Activated naive CD8-positive, alpha-beta T cell treated with anti-CD3 and anti-CD28 coated beads for 36 hours (primary cell): ENCODE measurements at regions not wholly inside any gene's neighbourhood (a gene's known extent, or its start where the extent isn't known, plus 50 kb on each side); places are given as distances from the start of the nearest gene placed in this dataset.

ENCODE experiments used
- DNase-seq: peaks from one replicate; pipeline ENCODE4 v3.0.0; 2021
- H3K27ac Mint-ChIP-seq: one replicate; pipeline ENCODE4 v1.8.0; 2022; ENCODE audit warnings: mild to moderate bottlenecking, moderate library complexity, mixed read lengths
- H3K27me3 Mint-ChIP-seq: one replicate; pipeline ENCODE4 v1.8.0; 2022; ENCODE audit warnings: mild to moderate bottlenecking, mixed read lengths
- H3K36me3 Mint-ChIP-seq: one replicate; pipeline ENCODE4 v1.8.0; 2021; ENCODE audit warnings: mild to moderate bottlenecking, mixed read lengths
- H3K4me1 Mint-ChIP-seq: one replicate; pipeline ENCODE4 v1.8.0; 2021; ENCODE audit warnings: mixed read lengths
- H3K4me3 Mint-ChIP-seq: one replicate; pipeline ENCODE4 v1.8.0; 2022; ENCODE audit warnings: mild to moderate bottlenecking, moderate library complexity, mixed read lengths
- H3K9me3 Mint-ChIP-seq: one replicate; pipeline ENCODE4 v1.8.0; 2022; ENCODE audit warnings: mixed read lengths

- Mint-ChIP-seq H3K4me3 (no peak overlapping the region), H3K9me3 (peaks cover 11% of the 10 kb centered on the region), H3K27me3 (no peaks in the 10 kb centered on the region), H3K36me3 (no peaks in the 10 kb centered on the region), H3K27ac (peak overlapping the region; percentile 60), H3K4me1 (no peaks in the 10 kb centered on the region)
- DNase-seq, result no peak
Observed at GRCh38 chr11:79727221-79727620, 286.4 kb upstream of the TENM4 start.

GRCh38 chr11:79720115-79720514 lies 279.3 kb upstream of the TENM4 start:
- Mint-ChIP-seq H3K36me3 (no peaks in the 10 kb centered on the region), H3K27me3 (no peaks in the 10 kb centered on the region), H3K27ac (no peak overlapping the region), H3K4me1 (no peaks in the 10 kb centered on the region), H3K4me3 (no peak overlapping the region), H3K9me3 (peaks cover 3% of the 10 kb centered on the region)
- DNase-seq, result no peak

- no peak for DNase-seq
- Mint-ChIP-seq H3K27ac (no peak overlapping the region), H3K4me1 (no peaks in the 10 kb centered on the region), H3K9me3 (peaks cover 22% of the 10 kb centered on the region), H3K36me3 (no peaks in the 10 kb centered on the region), H3K27me3 (no peaks in the 10 kb centered on the region), H3K4me3 (no peak overlapping the region)
Observed at GRCh38 chr11:79708319-79708932, 267.6 kb upstream of the TENM4 start.

GRCh38 chr11:79705648-79706047 lies 264.8 kb upstream of the TENM4 start:
- H3K27me3 Mint-ChIP-seq, result no peaks in the 10 kb centered on the region
- no peak overlapping the region for H3K4me3 Mint-ChIP-seq
- H3K36me3 Mint-ChIP-seq, result no peaks in the 10 kb centered on the region
- peaks cover 23% of the 10 kb centered on the region for H3K9me3 Mint-ChIP-seq
- no peaks in the 10 kb centered on the region for H3K4me1 Mint-ChIP-seq
- DNase-seq, result no peak
- no peak overlapping the region for H3K27ac Mint-ChIP-seq

DNA sequence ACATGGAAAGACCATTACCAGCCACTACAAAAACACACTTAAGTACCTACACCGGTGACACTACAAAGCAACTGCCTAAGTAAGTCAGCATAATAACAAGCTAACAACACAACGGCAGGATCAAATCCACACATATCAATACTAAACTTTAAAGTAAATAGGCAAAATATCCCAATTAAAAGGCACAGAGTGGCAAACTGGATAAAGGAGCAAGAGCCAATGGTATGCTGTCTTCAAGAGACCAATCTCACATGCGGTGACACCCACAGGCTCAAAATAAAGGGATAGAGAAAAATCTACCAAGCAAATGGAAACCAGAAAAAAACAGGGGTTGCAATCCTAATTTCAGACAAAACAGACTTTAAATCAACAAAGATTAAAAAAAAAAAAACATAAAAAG lies 261.5 kb upstream of the TENM4 start:
- Mint-ChIP-seq H3K27me3 (no peaks in the 10 kb centered on the region), H3K4me3 (no peak overlapping the region), H3K4me1 (no peaks in the 10 kb centered on the region), H3K9me3 (peaks cover 23% of the 10 kb centered on the region), H3K36me3 (no peaks in the 10 kb centered on the region), H3K27ac (no peak overlapping the region)
- DNase-seq, result no peak

DNA sequence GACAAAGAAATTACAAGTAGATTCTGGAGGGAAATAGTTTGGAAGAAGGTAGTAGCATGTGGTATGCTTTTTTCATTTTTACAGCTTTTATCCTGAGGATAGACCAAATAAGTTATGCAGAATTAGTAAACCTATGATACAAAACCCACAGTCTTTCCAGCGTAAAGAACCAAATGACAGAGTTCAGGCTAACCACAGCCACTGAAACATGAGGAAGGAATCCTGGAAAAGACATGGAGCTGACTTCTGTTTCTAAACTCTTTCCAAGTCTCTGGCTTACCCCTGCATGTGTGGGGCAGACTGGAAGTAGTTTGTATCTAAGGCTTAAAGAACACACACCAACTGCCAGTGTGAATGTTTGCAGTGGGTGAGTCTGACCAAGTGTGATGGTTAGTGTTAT lies 258.4 kb upstream of the TENM4 start:
- H3K4me1 Mint-ChIP-seq, result no peaks in the 10 kb centered on the region
- H3K36me3 Mint-ChIP-seq, result no peaks in the 10 kb centered on the region
- H3K4me3 Mint-ChIP-seq, result no peak overlapping the region
- H3K27me3 Mint-ChIP-seq, result no peaks in the 10 kb centered on the region
- H3K27ac Mint-ChIP-seq, result no peak overlapping the region
- DNase-seq, result no peak
- peaks cover 15% of the 10 kb centered on the region for H3K9me3 Mint-ChIP-seq

GRCh38 chr11:79697905-79698304 lies 257.1 kb upstream of the TENM4 start:
- H3K27me3 Mint-ChIP-seq, result no peaks in the 10 kb centered on the region
- no peak overlapping the region for H3K4me3 Mint-ChIP-seq
- no peaks in the 10 kb centered on the region for H3K4me1 Mint-ChIP-seq
- DNase-seq, result no peak
- H3K27ac Mint-ChIP-seq, result no peak overlapping the region
- H3K9me3 Mint-ChIP-seq, result peaks cover 12% of the 10 kb centered on the region
- H3K36me3 Mint-ChIP-seq, result no peaks in the 10 kb centered on the region

DNA sequence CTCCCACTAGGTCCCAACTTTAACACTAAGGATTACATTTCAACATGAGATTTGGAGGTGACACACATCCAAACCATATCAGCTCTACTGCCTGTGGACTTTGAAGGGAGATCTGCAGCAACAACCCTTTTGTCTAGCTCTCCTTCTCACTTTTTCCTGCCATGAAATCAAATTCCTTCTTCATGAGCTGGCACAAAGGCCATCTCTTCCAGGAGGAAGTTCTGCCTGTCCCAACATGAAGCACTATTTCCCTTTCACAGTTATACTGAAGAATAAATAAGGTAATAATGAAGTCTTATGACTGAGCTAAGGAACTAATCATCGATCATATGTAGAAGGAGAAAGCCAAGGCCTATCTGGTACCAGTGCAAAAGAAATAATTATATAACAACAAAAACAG lies 253.5 kb upstream of the TENM4 start:
- Mint-ChIP-seq H3K27ac (no peak overlapping the region), H3K36me3 (no peaks in the 10 kb centered on the region), H3K27me3 (no peaks in the 10 kb centered on the region), H3K4me3 (no peak overlapping the region), H3K9me3 (no peaks in the 10 kb centered on the region), H3K4me1 (no peaks in the 10 kb centered on the region)
- DNase-seq, result no peak

DNA sequence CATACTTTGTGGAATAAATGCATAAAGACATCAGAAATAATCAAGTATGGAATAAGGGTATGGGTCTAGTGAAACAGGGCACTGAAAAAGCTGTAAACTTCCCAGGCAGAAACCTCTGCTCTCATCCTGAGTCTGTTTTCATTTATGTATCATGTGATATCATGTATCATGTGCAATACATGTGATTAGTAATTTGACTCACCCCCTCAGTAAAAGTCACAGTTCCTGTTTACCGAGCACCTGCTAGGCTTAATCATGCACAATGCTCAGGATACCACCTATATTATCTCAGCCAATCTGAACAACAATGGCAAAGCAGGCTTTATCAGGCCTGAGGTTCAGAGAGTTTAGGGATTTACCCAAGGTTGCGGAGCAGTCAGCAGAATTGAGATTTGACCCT lies 250.6 kb upstream of the TENM4 start:
- no peak for DNase-seq
- no peaks in the 10 kb centered on the region for H3K27me3 Mint-ChIP-seq
- H3K36me3 Mint-ChIP-seq, result no peaks in the 10 kb centered on the region
- no peak overlapping the region for H3K4me3 Mint-ChIP-seq
- H3K27ac Mint-ChIP-seq, result no peak overlapping the region
- no peaks in the 10 kb centered on the region for H3K9me3 Mint-ChIP-seq
- no peaks in the 10 kb centered on the region for H3K4me1 Mint-ChIP-seq

DNA sequence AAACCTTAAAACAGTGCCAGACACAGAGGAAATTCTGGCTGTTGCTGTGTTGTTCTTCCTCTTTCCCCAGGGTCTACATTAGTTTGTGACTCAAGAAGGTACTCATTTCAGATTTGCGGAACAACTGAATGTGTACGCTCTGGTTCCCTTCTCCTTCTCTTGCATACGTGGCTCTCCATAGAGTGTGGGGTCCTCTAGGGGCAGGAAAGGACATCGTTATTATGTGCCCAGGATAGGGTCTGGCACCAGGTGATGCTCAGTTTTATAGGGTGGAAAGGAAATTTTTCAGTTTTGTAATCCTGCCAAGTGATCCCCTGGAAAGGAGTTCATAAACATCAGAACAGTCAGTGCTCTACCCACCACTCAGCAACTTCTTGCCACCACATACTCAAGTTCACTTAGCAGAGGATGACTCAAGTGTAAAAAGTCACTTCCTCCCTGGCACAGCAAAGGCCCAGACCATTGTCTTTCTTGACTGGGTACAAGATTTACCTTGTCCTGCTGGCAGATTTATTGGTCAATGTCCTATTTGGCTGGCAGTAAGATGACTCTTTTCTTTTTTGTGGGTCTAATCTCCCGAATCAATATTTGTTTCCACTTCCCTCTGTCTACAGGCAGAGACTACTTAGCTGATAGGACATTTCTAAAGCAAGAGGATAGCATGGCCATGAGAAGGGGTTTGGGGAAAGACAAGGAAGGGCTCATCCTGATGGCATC lies 246.0 kb upstream of the TENM4 start:
- H3K9me3 Mint-ChIP-seq, result no peaks in the 10 kb centered on the region
- no peak overlapping the region for H3K27ac Mint-ChIP-seq
- H3K27me3 Mint-ChIP-seq, result no peaks in the 10 kb centered on the region
- no peaks in the 10 kb centered on the region for H3K4me1 Mint-ChIP-seq
- no peak for DNase-seq
- H3K36me3 Mint-ChIP-seq, result no peaks in the 10 kb centered on the region
- H3K4me3 Mint-ChIP-seq, result no peak overlapping the region

DNA sequence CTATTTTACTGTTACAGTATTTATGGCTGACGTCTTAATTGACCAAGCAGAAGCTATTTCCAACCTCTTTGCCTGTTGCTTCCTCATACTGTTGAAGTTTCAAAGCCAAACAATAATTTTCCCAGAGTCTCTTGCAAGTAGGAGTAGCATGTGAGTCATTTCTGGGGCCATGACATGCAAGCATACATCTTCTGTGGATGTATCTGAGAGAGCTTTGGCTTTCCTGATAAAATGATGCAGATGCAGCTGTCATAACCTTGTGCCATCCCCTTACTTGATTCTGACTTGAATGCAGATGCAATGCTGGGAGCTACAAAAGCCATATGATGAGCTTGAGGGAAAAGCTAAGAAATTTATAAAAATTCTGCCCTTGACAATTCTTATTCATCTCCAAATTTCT lies 243.1 kb upstream of the TENM4 start:
- no peak for DNase-seq
- H3K27me3 Mint-ChIP-seq, result no peaks in the 10 kb centered on the region
- no peak overlapping the region for H3K27ac Mint-ChIP-seq
- no peaks in the 10 kb centered on the region for H3K4me1 Mint-ChIP-seq
- H3K4me3 Mint-ChIP-seq, result no peak overlapping the region
- no peaks in the 10 kb centered on the region for H3K36me3 Mint-ChIP-seq
- peaks cover 1% of the 10 kb centered on the region for H3K9me3 Mint-ChIP-seq

DNA sequence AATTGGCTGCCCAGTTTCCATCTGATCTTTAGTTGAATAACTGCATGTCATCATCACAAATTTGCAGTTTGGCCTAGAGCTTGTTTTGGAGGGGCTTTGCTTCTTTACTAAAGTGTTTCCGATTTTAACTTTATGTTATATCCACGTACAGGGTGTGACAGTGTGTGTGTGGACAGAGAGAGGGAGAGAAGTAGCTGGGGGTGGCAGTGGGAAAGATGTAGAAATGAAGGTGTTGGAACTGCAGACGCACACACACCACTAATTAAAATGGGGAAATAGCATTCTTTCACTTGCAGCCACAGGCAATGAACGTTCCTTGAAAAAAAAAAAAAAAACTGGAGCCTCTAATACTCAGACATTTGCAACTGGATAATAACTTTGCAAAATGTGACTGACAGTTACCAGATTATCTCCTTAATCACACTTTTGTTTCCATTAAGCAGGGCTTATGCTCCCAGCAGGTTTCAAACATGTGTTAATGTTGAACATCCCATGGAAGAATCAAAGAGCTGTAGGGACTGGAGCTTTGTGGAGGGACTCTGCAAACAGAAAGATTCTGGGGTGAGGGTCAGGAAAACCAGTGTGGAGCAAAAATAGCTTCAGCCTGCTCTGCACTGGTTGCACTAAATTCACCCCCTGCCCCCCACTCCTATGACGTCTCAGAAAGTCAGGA lies 238.1 kb upstream of the TENM4 start:
- Mint-ChIP-seq H3K27ac (no peak overlapping the region), H3K4me1 (no peaks in the 10 kb centered on the region), H3K4me3 (no peak overlapping the region), H3K36me3 (no peaks in the 10 kb centered on the region), H3K27me3 (no peaks in the 10 kb centered on the region), H3K9me3 (peaks cover 1% of the 10 kb centered on the region)
- DNase-seq, result no peak

GRCh38 chr11:79676396-79676795 lies 235.6 kb upstream of the TENM4 start:
- DNase-seq, result no peak
- H3K36me3 Mint-ChIP-seq, result no peaks in the 10 kb centered on the region
- H3K27ac Mint-ChIP-seq, result no peak overlapping the region
- no peak overlapping the region for H3K4me3 Mint-ChIP-seq
- no peaks in the 10 kb centered on the region for H3K4me1 Mint-ChIP-seq
- H3K9me3 Mint-ChIP-seq, result peaks cover 1% of the 10 kb centered on the region
- H3K27me3 Mint-ChIP-seq, result no peaks in the 10 kb centered on the region

DNA sequence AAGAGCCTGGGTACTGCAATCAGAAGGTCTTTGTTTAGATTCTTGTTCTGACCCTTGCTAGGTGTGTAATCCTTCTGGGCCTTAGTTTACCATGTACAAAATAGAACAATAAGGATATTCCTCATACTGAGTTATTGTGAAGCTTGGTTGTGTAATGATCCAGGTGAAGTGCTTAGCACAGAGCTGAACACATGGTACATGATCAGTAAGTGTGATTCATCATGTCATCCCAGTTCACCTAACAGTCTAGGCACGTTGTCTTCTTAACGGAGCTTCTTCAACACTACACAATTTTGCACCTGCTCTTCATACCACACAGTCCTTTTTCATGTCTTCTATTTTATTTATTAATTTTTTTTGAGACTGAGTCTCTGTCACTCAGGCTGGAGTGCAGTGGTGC lies 234.3 kb upstream of the TENM4 start:
- no peaks in the 10 kb centered on the region for H3K27me3 Mint-ChIP-seq
- H3K27ac Mint-ChIP-seq, result no peak overlapping the region
- H3K4me3 Mint-ChIP-seq, result no peak overlapping the region
- no peaks in the 10 kb centered on the region for H3K4me1 Mint-ChIP-seq
- H3K9me3 Mint-ChIP-seq, result peaks cover under 1% of the 10 kb centered on the region
- no peaks in the 10 kb centered on the region for H3K36me3 Mint-ChIP-seq
- no peak for DNase-seq

DNA sequence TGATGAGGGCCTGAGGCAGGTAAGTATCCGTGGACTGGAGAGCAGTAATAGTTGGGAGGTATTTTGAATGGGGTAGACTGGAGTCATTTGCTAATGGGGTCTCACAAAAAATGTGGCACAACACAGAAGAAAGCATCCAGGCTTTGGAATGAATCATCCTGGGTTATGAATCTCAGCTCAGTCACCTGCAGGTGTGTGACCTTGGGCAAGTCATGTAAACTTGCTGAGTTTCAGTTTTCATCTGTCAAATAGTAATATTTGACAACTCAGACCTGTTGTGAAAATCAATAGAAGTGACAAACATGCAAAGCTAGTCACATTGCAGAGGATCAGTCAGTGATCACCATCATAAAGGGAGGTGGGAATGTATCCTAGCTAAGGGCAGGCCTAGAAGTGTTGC lies 232.0 kb upstream of the TENM4 start:
- H3K4me3 Mint-ChIP-seq, result no peak overlapping the region
- no peaks in the 10 kb centered on the region for H3K4me1 Mint-ChIP-seq
- no peaks in the 10 kb centered on the region for H3K9me3 Mint-ChIP-seq
- no peak overlapping the region for H3K27ac Mint-ChIP-seq
- no peaks in the 10 kb centered on the region for H3K27me3 Mint-ChIP-seq
- no peaks in the 10 kb centered on the region for H3K36me3 Mint-ChIP-seq
- DNase-seq, result no peak

DNA sequence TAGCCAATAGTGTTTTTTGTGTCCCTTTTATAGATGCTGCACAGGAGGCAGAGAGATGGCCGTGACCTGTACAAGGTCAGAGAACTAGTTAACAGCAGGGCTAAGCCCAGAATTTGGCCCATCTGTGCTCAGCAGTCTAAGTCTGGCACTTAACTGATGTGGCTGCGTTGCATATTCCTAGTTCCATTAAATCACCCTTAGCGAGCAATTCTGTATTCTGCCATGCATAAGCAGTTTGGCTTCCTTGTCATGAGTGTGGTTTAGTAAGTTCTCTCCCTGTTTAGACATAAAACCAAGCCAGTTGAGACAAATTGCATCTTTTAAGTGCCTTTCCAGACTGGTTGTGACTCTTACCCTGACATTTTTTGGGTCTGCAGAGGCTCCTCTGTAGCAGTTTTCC lies 230.6 kb upstream of the TENM4 start:
- no peak overlapping the region for H3K27ac Mint-ChIP-seq
- no peaks in the 10 kb centered on the region for H3K36me3 Mint-ChIP-seq
- no peak overlapping the region for H3K4me3 Mint-ChIP-seq
- H3K9me3 Mint-ChIP-seq, result no peaks in the 10 kb centered on the region
- no peak for DNase-seq
- no peaks in the 10 kb centered on the region for H3K27me3 Mint-ChIP-seq
- no peaks in the 10 kb centered on the region for H3K4me1 Mint-ChIP-seq
